ENCODE measurements at regions not wholly inside any gene's neighbourhood (a gene's known extent, or its start where the extent isn't known, plus 50 kb on each side); places are given as distances from the start of the nearest gene placed in this dataset.

GRCh38 chr5:103391659-103392058 is 133.1 kb downstream of the MACIR start:
- TF ChIP-seq, protein P1, sequence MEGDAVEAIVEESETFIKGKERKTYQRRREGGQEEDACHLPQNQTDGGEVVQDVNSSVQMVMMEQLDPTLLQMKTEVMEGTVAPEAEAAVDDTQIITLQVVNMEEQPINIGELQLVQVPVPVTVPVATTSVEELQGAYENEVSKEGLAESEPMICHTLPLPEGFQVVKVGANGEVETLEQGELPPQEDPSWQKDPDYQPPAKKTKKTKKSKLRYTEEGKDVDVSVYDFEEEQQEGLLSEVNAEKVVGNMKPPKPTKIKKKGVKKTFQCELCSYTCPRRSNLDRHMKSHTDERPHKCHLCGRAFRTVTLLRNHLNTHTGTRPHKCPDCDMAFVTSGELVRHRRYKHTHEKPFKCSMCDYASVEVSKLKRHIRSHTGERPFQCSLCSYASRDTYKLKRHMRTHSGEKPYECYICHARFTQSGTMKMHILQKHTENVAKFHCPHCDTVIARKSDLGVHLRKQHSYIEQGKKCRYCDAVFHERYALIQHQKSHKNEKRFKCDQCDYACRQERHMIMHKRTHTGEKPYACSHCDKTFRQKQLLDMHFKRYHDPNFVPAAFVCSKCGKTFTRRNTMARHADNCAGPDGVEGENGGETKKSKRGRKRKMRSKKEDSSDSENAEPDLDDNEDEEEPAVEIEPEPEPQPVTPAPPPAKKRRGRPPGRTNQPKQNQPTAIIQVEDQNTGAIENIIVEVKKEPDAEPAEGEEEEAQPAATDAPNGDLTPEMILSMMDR (IDR thresholded peaks at IDR 0.05; ENCODE audit: low read length), result no peak
- no peak for TF ChIP-seq EZH2 (IDR thresholded peaks at IDR 0.05; ENCODE audit: borderline replicate concordance, low read length)

Measured in OCI-LY1 (cell line).